ENCODE measurements at regions not wholly inside any gene's neighbourhood (a gene's known extent, or its start where the extent isn't known, plus 50 kb on each side); places are given as distances from the start of the nearest gene placed in this dataset.
"Not testable (repeated sequence)": the region's sequence is repeated elsewhere in the genome, so short reads cannot be mapped to it uniquely, and the experiment has no call there.

GRCh38 chr6:1156411-1156810 is 155.5 kb upstream of the FOXQ1 start:
- DNase-seq (ENCODE audit: low read depth in 1 of 2, low spot score in 1 of 2): not testable (repeated sequence)

- DNase-seq (ENCODE audit: low read depth in 1 of 2, low spot score in 1 of 2): no peak
Observed at GRCh38 chr6:1153696-1154245, 158.1 kb upstream of the FOXQ1 start.

GRCh38 chr6:1146500-1146899 is 165.4 kb upstream of the FOXQ1 start:
- DNase-seq (ENCODE audit: low read depth in 1 of 2, low spot score in 1 of 2): no peak

- DNase-seq (ENCODE audit: low read depth in 1 of 2, low spot score in 1 of 2): no peak
Observed at GRCh38 chr6:1145768-1146218, 166.1 kb upstream of the FOXQ1 start.

- DNase-seq (ENCODE audit: low read depth in 1 of 2, low spot score in 1 of 2): no peak
Observed at GRCh38 chr6:1144842-1145767, 166.8 kb upstream of the FOXQ1 start.

- DNase-seq (ENCODE audit: low read depth in 1 of 2, low spot score in 1 of 2): no peak
Observed at GRCh38 chr6:1143655-1144054, 168.2 kb upstream of the FOXQ1 start.

- DNase-seq (ENCODE audit: low read depth in 1 of 2, low spot score in 1 of 2): no peak
Observed at GRCh38 chr6:1139155-1139890, 172.6 kb upstream of the FOXQ1 start.

- DNase-seq (ENCODE audit: low read depth in 1 of 2, low spot score in 1 of 2): no peak
Observed at GRCh38 chr6:1137849-1138248, 174.0 kb upstream of the FOXQ1 start.

GRCh38 chr6:1136827-1137226 is 175.1 kb upstream of the FOXQ1 start:
- no peak for DNase-seq (ENCODE audit: low read depth in 1 of 2, low spot score in 1 of 2)

GRCh38 chr6:1136415-1136774 is 175.5 kb upstream of the FOXQ1 start:
- DNase-seq (ENCODE audit: low read depth in 1 of 2, low spot score in 1 of 2): no peak

GRCh38 chr6:1135726-1136414 is 176.0 kb upstream of the FOXQ1 start:
- no peak for DNase-seq (ENCODE audit: low read depth in 1 of 2, low spot score in 1 of 2)

- no peak for DNase-seq (ENCODE audit: low read depth in 1 of 2, low spot score in 1 of 2)
Observed at GRCh38 chr6:1131285-1132079, 180.4 kb upstream of the FOXQ1 start.

- DNase-seq (ENCODE audit: low read depth in 1 of 2, low spot score in 1 of 2): no peak
Observed at GRCh38 chr6:1130709-1131108, 181.2 kb upstream of the FOXQ1 start.

- no peak for DNase-seq (ENCODE audit: low read depth in 1 of 2, low spot score in 1 of 2)
Observed at GRCh38 chr6:1129131-1129530, 182.8 kb upstream of the FOXQ1 start.

- DNase-seq (ENCODE audit: low read depth in 1 of 2, low spot score in 1 of 2): no peak
Observed at GRCh38 chr6:1127597-1128288, 184.2 kb upstream of the FOXQ1 start.

- DNase-seq (ENCODE audit: low read depth in 1 of 2, low spot score in 1 of 2): no peak
Observed at GRCh38 chr6:1127129-1127528, 184.8 kb upstream of the FOXQ1 start.

- no peak for DNase-seq (ENCODE audit: low read depth in 1 of 2, low spot score in 1 of 2)
Observed at GRCh38 chr6:1126036-1126435, 185.9 kb upstream of the FOXQ1 start.

- no peak for DNase-seq (ENCODE audit: low read depth in 1 of 2, low spot score in 1 of 2)
Observed at GRCh38 chr6:1125297-1125696, 186.6 kb upstream of the FOXQ1 start.

GRCh38 chr6:1124885-1125284 is 187.0 kb upstream of the FOXQ1 start:
- no peak for DNase-seq (ENCODE audit: low read depth in 1 of 2, low spot score in 1 of 2)
